Common myeloid progenitor, CD34-positive (primary cell): ENCODE measurements at regions not wholly inside any gene's neighbourhood (a gene's known extent, or its start where the extent isn't known, plus 50 kb on each side); places are given as distances from the start of the nearest gene placed in this dataset.

Experiments used
- CTCF ChIA-PET: fragments of 350-600 bp; sonication (Branson Sonifier 250); formaldehyde crosslinking; loops from one replicate; lab custom pipeline; 2021; ENCODE audit warnings: antibody characterized with exemption; lab: Charles Lee
- POLR2A ChIA-PET: fragments of 350-600 bp; sonication (Branson Sonifier 250); formaldehyde crosslinking; loops from one replicate; lab custom pipeline; 2021; ENCODE audit warnings: antibody characterized with exemption; lab: Charles Lee
- DNase-seq, 3 donors: peaks; one replicate each; pipeline versions ENCODE4 v3.0.0 to v3.0.0-alpha.2; 2013
- H3K27ac ChIP-seq, 2 experiments: 1 replicate in 1 of 2; 2 replicates in 1 of 2; pipeline ENCODE4 v1.7.0; 2013; ENCODE audit warnings: inconsistent platforms in 2 of 2, low read length in 2 of 2, mild to moderate bottlenecking in 2 of 2, low read depth in 1 of 2, moderate library complexity in 1 of 2; ENCODE audit not compliant: severe bottlenecking in 2 of 2, insufficient read depth in 1 of 2, poor library complexity in 1 of 2
- H3K27me3 ChIP-seq, 5 experiments: replicated peaks in 2 of 5; 1 replicate in 3 of 5; 2 replicates in 2 of 5; pipeline versions ENCODE4 v1.6.1 to v1.7.0; 2013; ENCODE audit warnings: low read length in 4 of 5, mild to moderate bottlenecking in 2 of 5, moderate library complexity in 2 of 5, inconsistent platforms in 1 of 5; ENCODE audit not compliant: insufficient read depth in 5 of 5, control insufficient read depth in 4 of 5
- H3K36me3 ChIP-seq, 4 experiments: 1 replicate in 2 of 4; 2 replicates in 2 of 4; pipeline versions ENCODE4 v1.6.1 to v1.7.0; 2013; ENCODE audit warnings: low read length in 3 of 4, control low read depth in 1 of 4, mild to moderate bottlenecking in 1 of 4; ENCODE audit not compliant: control insufficient read depth in 4 of 4, insufficient read depth in 4 of 4
- H3K4me1 ChIP-seq, 4 experiments: 1 replicate in 3 of 4; 2 replicates in 1 of 4; pipeline versions ENCODE4 v1.6.1 to v1.7.1; 2013; ENCODE audit warnings: low read length in 3 of 4, mild to moderate bottlenecking in 3 of 4, control low read depth in 1 of 4, inconsistent platforms in 1 of 4, moderate library complexity in 1 of 4; ENCODE audit not compliant: control insufficient read depth in 4 of 4, insufficient read depth in 4 of 4; ENCODE audit errors: control extremely low read depth in 1 of 4
- H3K4me3 ChIP-seq, 7 experiments: 1 replicate in 4 of 7; 2 replicates in 3 of 7; pipeline versions ENCODE4 v1.5.1 to v1.7.0; 2013; ENCODE audit warnings: mild to moderate bottlenecking in 7 of 7, low read length in 6 of 7, moderate library complexity in 6 of 7, inconsistent platforms in 2 of 7, low read depth in 2 of 7, control low read depth in 1 of 7; ENCODE audit not compliant: insufficient read depth in 4 of 7, control insufficient read depth in 1 of 7; ENCODE audit errors: extremely low read depth in 1 of 7
- H3K9me3 ChIP-seq, 5 experiments: 1 replicate in 4 of 5; 2 replicates in 1 of 5; pipeline versions ENCODE4 v1.6.1 to v1.7.1; 2013; ENCODE audit warnings: low read length in 4 of 5, mild to moderate bottlenecking in 2 of 5, inconsistent platforms in 1 of 5, low read depth in 1 of 5, moderate library complexity in 1 of 5; ENCODE audit not compliant: control insufficient read depth in 4 of 5, insufficient read depth in 2 of 5; ENCODE audit errors: control extremely low read depth in 1 of 5
- whole genome bisulfite sequencing: methylation state at CpG from one replicate; pipeline ENCODE4 v1.1.5; 2013; ENCODE audit not compliant: insufficient coverage; 5-methylcytosine and 5-hydroxymethylcytosine counted together

- POLR2A ChIA-PET: no interaction called here
- no peak overlapping the region for H3K4me3 ChIP-seq
- H3K9me3 ChIP-seq: peaks cover 0 to 2% (median 0%) of the 10 kb centered on the region in 5 experiments
- WGBS: 100% methylated on average over 2 of the region's 3 CpGs
- no peaks in the 10 kb centered on the region for H3K36me3 ChIP-seq
- H3K4me1 ChIP-seq: no peaks in the 10 kb centered on the region
- no peak overlapping the region for H3K27ac ChIP-seq
- CTCF ChIA-PET: no interaction called here
- H3K27me3 ChIP-seq: peaks cover 0 to 2% (median 0%) of the 10 kb centered on the region in 5 experiments
- no peak for DNase-seq
Observed at GRCh38 chr16:26275021-26275590, 583.3 kb downstream of the HS3ST4 start.

GRCh38 chr16:26276289-26276688 is 584.5 kb downstream of the HS3ST4 start:
- no peak for DNase-seq
- no peaks in the 10 kb centered on the region for H3K4me1 ChIP-seq
- peaks cover 0 to 2% (median 0%) of the 10 kb centered on the region in 5 experiments for H3K27me3 ChIP-seq
- POLR2A ChIA-PET: no interaction called here
- CTCF ChIA-PET: no interaction called here
- 100% methylated on average over 1 of the region's 4 CpGs for WGBS
- no peak overlapping the region for H3K27ac ChIP-seq
- no peaks in the 10 kb centered on the region for H3K36me3 ChIP-seq
- peaks cover 0 to 2% (median 0%) of the 10 kb centered on the region in 5 experiments for H3K9me3 ChIP-seq
- H3K4me3 ChIP-seq: no peak overlapping the region

DNA sequence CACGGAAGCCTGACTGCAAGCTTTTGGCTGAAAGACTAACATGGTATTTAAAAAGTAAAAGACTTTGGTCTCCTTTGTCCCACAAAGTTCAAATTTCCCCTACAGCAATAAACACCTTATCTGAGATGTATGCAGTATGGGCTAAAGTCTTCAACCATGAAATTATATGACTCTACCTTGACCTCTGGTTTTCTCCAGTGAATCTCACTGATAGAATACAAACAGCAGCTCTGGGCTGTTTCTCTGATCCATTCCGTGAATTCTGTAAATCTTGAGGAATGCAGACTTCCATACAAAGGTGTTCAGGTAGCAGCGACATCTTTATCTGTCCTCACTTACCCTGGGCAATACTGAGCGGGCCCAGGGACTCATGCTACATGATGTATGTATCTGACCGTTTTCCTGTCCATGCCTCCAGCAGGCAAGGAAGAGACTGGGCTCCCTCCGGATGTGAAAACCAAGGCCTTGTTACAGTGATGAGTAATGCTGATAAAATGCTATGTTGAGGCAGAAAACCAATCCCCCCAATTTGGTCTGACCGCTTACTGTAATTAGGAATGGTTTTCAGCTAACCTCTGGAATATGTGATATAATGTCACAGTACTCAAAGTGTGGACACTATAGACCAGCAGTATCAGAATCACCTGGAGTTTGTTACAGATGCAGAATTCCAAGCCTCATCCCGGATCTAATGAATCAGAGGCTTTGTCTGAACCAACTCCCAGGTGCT is 589.8 kb downstream of the HS3ST4 start:
- POLR2A ChIA-PET: no interaction called here
- CTCF ChIA-PET: no interaction called here
- WGBS: 79% methylated on average over 5 of the region's 8 CpGs
- DNase-seq: no peak
- Histone ChIP-seq H3K9me3 (peaks cover 0 to 2% (median 0%) of the 10 kb centered on the region in 5 experiments), H3K27ac (no peak overlapping the region), H3K36me3 (no peaks in the 10 kb centered on the region), H3K4me3 (no peak overlapping the region), H3K27me3 (peaks cover 0 to 2% (median 0%) of the 10 kb centered on the region in 5 experiments), H3K4me1 (no peaks in the 10 kb centered on the region)

DNA sequence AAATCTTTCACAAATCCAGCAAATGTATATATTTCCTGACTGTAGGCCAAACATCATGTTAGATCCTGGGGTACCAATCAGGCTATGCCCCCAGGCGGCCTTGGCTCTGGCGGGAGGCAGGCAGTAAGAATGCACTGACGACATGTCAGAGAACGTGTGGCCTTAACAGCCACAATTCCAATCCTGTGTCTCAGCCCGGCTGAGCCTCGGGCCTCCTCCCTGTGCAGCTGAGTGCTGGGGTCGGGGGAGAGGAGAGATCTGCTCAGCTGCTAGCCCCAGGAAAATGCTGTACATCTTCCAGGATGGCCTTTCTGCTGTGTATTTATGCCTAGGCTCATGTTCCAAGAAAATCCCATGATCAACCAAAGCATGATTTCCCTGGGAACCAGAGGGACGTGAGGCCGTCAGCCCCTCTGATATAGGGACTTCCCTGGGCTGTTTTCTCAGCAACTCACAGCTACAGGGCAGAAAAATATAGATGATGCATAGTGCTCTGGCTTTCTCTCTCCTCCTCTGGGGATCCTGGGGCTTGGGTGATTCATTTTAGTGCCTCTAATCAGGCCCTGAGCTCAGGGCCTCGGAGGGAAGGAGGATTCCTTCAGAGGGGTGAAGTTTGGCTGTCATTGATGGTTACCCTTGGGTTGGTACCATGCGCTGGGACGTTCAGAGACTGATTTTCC is 604.0 kb downstream of the HS3ST4 start:
- no peaks in the 10 kb centered on the region for H3K36me3 ChIP-seq
- H3K9me3 ChIP-seq: no peaks in the 10 kb centered on the region
- no peak for DNase-seq
- H3K4me1 ChIP-seq: no peaks in the 10 kb centered on the region
- WGBS: 70% methylated on average over 8 of the region's 12 CpGs
- ChIA-PET POLR2A (no interaction called here), CTCF (no interaction called here)
- no peak overlapping the region for H3K4me3 ChIP-seq
- H3K27me3 ChIP-seq: no peaks in the 10 kb centered on the region
- no peak overlapping the region for H3K27ac ChIP-seq

GRCh38 chr16:26301516-26301915 is 609.8 kb downstream of the HS3ST4 start:
- Histone ChIP-seq H3K4me1 (no peaks in the 10 kb centered on the region), H3K36me3 (no peaks in the 10 kb centered on the region), H3K27ac (no peak overlapping the region), H3K27me3 (no peaks in the 10 kb centered on the region), H3K9me3 (no peaks in the 10 kb centered on the region), H3K4me3 (no peak overlapping the region)
- ChIA-PET POLR2A (no interaction called here), CTCF (no interaction called here)
- WGBS: 81% methylated on average over 2 of the region's 2 CpGs
- no peak for DNase-seq

GRCh38 chr16:26316683-26317464 is 625.1 kb downstream of the HS3ST4 start:
- H3K4me3 ChIP-seq: no peak overlapping the region
- no peaks in the 10 kb centered on the region for H3K36me3 ChIP-seq
- H3K9me3 ChIP-seq: no peaks in the 10 kb centered on the region
- no peak overlapping the region for H3K27ac ChIP-seq
- CTCF ChIA-PET: no interaction called here
- no peak for DNase-seq
- no peaks in the 10 kb centered on the region for H3K27me3 ChIP-seq
- 73% methylated on average over 12 of the region's 12 CpGs for WGBS
- POLR2A ChIA-PET: no interaction called here
- H3K4me1 ChIP-seq: no peaks in the 10 kb centered on the region
